H4 (cell line): ENCODE measurements at regions not wholly inside any gene's neighbourhood (a gene's known extent, or its start where the extent isn't known, plus 50 kb on each side); places are given as distances from the start of the nearest gene placed in this dataset.

Experiments used
- DNase-seq: peaks from one replicate; pipeline ENCODE4 v3.0.0-alpha.2; 2015; ENCODE audit warnings: low spot score

DNA sequence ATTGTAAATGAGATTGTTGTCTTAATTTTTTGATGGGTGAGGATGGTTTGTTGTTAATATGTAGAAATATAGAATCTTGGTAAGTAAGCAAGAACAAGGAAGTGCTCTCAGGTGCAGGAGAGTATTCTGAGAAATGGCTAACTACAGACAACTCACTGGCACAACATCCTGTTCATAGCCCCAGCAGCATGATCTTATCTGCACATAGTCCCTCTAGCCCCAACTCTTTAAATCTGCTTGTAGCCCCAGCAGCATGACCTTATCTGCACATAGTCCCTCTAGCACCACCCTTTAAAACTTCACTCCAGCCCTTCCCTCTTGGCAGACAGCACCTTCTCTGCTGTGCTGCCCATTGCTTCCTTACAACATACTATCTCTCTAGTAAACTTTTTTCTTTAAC lies 1957.1 kb upstream of the ADGRL3 start:
- DNase-seq: no peak

DNA sequence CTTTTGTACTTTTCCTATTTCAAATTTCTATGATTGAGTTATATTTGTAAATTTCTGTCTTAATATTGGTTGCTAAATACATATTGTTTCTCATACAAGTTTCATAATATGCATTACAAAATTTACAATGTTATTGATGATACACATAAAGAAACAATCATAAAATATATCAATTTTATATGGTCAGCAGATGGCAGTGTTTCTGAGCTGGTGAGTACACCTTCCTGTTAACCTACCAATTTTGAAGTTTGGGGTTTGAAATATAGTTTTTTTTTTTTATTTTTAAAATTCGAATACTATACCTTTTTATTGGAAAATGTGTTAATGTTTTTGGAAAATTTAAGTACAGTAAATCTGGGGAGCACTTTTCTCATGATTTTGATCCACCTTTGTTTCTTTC lies 1953.1 kb upstream of the ADGRL3 start:
- no peak for DNase-seq

DNA sequence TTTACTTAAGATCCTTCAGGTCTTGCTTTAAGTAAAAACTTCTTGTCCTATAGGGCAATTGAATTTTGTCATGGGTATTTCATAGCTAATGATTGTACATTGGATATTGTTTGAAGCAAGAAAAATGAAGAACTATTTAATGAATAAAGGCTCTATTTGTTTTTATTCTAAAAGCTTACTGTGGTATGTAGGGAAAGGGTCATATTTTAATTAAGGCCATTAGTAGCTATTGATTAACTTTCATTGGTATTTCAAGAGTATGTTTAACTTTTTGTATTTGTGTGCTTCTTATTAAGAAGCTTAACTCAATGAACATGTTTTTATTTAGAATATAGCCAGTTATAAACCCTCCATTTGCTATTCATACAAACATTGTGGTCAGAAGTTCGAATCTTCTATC lies 1951.8 kb upstream of the ADGRL3 start:
- no peak for DNase-seq

DNA sequence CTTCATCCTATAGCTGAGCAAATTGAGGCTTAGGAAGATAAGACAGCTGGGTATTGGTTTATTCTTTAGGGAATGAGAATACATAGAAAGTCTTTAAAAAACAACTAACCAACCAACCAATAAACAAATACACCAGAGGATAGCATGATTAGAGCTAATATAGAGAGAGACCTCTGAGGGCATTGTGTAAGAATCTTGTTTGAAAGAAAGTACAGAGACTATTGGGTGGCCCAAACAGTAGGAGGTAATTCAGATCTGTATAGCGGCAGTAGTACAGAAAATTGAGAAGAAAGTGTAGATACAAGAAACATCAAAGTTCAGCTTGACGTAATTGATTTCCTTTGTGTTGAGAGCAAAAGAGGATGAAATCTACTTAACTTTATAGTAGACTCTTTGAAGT lies 1951.0 kb upstream of the ADGRL3 start:
- no peak for DNase-seq

DNA sequence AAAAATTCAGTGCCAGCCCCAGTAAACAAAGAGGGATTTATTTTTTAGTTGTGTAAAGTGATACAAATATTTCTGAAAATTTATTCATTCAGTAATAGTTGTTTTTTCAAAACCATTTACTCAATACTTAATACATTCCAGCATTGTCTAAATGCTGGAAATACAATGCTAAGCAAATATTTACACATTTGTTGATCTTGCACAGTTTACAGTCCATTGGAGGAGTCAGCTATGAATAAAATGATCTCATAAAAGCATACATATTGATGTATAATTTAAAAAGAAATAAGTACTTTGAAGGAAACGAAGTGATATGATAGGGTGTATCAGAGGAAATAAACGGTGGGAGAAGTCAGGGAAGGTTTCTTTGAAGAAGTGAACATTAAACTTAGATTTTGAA lies 1942.1 kb upstream of the ADGRL3 start:
- DNase-seq: no peak

DNA sequence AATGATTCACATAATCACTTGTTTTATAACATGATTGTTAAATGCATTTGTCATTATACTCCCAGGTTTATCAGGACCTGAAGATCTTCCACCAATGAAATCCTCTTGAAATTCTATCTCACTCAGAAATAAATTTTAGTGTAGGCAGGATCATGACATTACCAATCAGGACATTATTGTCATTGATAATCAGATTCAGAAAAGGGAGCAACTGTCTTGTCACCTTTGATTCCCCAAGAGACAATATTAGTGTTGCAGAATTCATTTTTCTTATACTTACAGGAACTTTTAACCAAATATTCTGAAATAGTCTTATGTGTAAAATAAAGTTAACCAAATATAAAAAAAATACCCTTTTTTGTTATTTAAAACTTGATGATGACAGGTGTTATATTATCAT lies 1892.5 kb upstream of the ADGRL3 start:
- DNase-seq: no peak

DNA sequence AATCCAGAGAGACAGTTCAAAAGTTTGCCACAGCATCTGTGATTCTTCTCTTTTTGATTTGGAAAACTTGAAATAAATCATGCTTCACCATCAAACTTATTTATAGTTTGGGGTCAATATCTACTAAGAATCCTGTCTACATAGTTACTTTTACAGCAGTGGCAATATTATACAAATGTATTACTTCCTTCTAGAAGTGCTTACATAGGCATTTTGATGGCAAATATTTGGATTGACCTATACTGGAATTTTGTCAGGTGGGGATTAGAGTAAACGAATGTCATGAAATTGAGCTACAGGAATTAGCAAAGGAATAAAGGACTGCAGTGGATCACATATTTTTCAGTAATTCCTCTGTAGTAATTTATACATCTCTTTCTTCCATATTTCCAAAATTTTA lies 1885.5 kb upstream of the ADGRL3 start:
- no peak for DNase-seq

DNA sequence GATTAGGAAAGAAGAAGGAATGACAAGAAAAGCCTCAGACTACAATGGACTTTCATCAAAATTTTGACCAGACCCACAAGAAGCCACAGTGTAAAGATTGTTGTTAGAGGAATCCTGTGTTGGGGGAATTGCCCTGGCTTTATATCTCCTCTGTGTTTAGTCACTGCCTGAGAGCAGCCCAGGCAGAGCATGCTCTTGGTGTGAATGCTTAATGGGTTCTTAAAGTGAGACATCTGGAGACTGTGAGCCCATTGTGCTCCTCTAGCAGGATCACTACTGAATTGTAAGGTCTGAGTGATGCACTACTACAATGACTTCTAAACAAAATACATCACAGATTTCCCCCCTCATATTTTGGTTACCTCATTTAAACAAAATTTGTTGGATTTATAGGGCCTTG lies 1860.5 kb upstream of the ADGRL3 start:
- peak; percentile 2 for DNase-seq

DNA sequence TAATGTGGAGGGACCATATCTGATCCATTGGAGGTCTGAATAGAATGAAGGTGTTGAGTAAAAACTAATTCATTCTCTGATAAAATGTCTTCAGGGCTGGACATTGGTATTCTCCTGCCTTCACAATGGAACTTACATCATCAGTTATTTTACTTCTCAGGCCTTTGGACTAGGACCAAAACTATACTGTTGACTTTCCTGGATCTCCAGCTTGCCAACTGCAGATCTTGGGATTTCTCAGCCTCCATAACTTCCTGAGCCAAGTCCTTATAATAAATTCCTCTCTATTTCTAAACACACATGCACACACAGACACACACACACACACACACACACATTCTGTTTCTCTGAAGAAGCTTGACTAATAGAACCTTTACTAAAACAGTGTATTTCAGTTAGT lies 1858.6 kb upstream of the ADGRL3 start:
- no peak for DNase-seq

DNA sequence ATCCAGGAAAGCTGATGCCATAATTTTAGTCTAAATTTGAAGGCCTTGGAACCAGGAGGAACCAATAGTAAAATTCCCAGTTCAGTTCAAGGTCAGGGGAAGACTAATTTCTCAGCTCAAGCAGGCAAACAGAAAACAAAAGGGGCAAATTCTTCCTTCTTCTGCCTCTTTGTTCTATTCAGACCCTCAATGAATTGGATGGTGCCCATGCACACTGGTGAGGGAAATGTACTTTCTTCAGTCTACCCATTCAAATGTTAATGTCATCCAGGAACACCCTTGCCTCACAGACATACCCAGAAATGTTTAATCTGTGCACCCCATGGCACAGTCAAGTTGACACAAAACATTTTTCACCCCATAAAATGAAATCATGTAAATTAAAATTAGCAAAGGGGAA lies 1851.2 kb upstream of the ADGRL3 start:
- DNase-seq: no peak

DNA sequence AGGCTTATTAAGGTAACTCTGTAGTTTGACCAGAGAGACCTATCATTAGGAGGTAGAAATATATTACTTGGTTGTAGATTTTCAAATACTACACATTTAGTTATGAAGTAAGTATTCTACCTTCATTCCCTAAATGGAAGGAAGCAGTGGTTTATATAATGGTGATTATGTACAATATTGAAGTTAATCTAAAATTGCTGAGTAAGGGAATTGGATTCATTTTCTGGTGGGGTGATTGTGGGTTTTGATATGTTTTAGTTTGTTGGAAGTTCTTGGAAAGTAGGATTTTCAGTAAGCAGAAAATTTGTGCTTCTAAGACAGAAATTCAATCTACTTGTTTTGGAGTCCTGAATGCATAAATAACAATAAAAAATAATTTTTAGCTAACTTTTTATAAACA lies 1830.9 kb upstream of the ADGRL3 start:
- DNase-seq: no peak

DNA sequence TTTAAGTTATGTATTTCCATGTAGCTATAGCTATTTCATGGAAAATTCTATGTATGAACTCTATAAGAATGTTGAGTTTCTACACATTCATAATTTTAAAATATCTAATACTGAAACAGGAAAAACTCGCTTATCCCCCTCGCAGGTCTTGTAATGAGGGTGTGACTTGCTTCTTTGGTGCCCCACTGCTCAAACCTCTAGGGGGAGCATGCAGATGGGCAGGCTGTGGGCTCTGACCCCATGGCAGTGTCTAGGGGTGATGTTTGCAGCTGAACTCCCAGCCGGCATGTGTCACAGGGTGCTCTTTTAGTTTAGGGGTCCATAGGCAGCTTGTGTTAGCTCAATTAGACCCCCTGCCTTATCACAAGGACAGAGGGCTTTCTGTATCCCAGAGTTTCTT lies 1825.7 kb upstream of the ADGRL3 start:
- no peak for DNase-seq

DNA sequence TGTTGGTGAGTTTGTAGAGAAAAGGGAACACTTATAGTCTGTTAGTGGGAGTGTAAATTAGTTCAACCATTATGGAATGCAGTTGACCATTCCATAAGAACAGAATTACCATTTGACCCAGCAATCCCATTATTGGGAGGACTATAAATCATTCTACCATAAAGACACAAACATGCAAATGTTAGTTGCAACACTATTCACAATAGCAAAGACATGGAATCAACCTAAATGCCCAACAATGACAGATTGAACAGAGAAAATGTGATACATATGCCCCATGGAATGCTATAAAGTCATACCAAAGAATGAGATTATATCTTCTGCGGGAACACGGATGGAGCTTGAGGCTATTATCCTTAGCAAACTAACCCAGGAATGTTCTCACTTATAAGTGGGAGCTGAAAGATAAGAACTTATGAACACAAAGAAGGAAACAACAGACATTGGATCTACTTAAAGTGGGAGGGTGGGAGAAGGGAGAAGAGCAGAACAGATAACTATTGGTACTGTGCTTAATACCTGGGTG lies 1819.2 kb upstream of the ADGRL3 start:
- no peak for DNase-seq

DNA sequence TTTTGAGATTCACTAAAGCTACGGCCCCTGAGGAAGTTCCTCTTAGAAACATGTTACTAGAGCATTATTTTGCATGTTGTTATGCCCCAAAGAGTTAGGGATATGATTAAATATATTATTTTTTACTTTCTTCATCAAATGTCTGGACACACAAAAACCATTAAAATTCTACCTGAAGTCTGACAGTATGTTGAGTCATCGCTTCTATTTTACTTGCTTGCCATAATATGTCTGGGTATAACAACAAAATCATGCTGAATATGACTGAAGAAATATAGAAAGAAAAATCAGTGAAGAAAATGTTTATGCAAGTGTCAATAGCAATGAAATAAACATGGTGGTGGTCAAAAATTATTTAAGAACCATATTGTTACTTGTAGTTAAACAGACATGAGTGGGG lies 1818.5 kb upstream of the ADGRL3 start:
- DNase-seq: no peak

DNA sequence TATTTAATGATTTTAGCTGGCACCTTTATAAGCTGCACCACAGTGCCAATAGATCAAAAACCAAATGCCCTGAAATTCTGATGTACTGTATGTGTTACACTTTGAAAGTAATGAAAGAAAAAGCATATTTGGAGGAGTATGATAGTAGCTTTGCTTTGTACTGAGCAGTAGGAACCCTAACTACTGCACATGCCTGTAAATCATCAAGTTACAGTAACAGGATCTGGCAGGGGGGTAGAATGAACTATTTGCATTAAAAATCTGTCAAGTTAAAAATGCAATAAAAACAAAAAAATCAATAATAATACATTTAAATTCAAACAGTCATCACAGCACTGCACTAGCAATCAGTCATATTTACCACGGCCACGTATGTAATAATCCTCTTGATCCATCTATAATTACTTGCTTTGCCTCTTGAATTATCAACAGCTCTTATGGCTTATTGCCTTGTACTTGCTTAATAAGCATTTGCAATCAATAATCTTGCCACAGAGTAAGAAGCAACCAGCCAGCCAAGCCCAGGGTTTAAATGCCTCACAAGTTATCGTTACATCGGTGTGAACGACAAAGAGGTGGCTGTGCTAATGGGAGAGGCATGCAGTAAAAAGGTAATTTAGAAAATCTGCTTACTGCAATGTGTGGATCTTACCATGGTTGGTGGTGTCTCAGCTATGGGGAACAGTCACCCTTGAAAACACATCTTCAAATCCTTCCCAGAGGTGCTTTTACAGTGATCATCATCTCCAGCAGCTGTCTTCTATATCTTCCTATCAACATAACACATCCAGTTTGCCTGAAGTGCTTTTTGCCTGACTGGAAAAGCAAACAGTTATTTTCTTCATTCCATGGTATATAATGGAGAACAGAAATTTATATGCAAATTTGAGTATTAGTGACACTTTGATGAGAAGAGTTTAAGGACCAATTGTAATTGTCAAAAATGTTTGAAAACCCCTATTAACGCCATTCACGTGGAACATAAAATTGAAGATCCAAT lies 1812.1 kb upstream of the ADGRL3 start:
- no peak for DNase-seq

DNA sequence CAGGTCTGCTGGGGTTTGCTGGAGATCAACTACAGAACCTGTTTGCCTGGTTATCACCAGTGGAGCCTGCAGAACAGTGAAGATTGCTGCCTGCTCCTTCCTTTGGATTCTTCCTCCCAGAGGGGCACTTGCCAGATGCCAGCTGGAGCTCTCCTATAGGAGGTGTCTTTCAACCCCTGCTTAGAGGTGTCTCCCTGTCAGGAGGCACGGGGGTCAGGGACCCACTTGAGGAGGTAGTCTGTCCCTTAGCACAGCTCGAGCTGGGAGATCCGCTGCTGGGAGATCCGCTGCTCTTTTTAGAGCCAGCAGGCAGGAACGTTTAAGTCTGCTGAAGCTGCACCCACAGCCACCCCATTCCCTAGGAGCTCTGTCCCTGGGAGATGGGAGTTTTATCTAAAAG lies 1806.3 kb upstream of the ADGRL3 start:
- no peak for DNase-seq

DNA sequence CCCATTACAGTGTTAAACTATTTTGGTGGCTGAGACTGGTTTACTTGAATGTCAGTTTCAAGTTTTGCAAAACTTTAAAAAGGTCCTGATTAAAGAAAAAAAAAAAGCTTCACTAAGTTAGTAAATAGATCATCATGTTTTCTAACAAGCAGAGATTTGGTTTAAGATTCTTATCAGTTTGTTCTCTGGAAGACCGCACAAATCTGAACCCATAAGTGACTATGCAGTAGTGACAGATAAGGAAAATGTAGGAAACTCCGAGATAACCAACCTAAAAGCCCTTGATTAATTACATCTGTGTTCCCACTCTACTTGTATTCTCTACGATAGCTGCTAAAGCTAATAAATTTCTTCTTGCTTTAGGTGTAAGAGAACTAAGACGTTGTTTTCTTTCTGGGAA lies 1799.8 kb upstream of the ADGRL3 start:
- no peak for DNase-seq

DNA sequence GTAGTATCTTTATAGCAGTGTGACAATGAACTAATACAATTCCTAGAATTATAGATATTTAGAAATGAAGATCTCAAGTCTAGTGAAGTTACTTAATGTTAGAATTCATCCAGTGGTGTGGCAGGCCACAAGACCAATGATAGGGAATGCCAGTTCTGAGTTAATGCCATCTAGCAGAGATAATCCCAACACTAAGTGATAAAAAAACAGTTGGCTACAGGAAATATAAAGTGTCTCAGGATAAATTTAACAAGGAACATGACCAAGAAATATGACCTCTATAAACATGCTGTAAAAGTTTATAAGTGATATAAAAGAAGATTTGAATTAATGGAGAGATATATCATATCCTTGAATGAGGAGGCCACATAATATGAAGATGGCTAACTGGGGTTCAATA lies 1790.5 kb upstream of the ADGRL3 start:
- no peak for DNase-seq

DNA sequence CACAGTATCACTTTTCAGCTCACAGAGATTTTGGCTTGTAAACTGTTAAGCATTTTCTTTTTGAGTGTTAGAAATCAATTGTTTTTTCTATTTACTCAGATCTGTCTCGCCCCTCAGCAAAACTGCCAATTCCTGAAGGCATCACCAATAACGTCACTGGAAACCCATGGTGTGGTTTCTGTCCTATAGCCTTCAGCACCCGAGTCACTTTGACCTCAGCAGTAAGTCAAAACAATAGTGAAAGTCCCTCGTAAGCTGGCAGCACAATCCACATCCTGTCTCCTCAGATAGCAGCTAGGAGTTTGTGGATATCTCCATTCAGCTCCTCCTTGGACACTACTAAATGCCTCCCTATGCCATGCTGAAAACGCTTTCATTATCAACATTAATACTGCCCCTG lies 1787.4 kb upstream of the ADGRL3 start:
- DNase-seq: no peak

DNA sequence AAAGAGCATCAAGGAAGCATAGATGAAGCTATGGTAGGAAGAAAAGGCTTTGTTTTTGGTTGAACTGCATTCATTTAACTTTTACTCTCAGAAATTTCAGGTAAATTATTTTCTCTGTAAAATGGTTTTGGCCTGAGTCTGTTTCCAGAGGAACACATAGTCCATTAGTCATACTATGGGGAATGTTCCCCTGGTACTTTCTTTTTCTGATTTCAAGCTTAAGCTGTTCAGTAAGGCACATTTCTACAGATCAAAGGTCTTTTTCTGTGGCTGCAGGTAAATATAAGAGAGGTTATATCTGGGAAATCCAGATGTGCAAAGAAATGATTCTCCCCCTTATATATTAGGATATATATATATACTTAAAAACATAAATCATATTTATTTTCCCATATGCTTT lies 1744.4 kb upstream of the ADGRL3 start:
- DNase-seq: no peak

DNA sequence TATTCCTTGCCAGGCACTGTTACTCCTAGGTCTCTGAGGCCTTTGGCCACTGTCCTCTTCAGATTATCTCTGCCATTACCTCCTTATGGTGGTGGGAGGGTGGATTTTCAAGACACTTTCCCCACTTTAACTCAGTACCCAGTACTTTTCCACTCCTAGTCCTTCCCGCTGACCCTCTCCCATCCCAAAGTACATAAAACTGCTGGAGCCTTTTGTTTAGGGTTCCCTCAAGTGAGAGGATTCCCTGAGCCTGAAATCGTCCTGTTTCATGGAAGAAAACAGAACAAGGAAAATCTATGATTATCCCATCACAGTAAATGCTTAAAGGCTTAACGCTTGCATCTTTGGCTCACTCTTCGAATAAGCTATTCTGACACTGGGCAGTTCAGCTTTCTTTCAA lies 1742.5 kb upstream of the ADGRL3 start:
- no peak for DNase-seq

DNA sequence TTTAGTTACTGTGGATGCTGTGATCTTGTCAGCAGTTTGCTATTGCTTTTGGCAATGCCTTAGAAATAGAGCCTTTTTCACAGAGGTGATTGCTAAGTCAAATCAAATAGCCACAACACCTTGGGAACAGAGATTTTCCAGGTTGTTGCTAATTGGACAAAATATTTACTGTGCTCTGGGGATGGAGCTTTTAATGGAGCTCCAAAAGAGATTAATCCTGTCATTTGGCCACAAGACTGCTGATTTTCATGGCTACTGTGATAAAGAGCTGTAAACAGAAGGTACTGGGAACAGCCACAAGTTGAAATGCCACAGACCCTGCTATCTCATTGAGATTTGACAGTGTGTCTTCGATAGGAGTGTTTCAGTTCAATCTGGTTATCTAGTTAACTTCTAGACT lies 1715.2 kb upstream of the ADGRL3 start:
- DNase-seq: no peak

DNA sequence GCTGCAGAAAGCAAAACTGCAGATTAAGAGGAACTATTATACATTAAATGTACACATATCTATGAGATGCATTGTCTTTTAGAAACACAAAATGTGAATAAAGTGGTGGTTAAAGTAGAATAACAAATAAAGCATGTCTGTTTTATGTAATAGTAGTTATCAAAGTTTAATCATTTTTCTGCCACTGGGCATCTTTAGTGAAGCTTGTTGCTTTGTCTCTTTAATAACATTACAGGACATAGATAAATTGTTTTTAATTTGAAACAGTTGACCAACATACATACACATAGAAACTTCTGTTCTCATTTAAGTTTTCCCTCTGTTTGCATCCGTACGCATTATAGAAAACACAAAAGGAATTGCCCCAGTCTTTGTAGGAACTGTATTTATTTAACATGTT lies 1700.0 kb upstream of the ADGRL3 start:
- no peak for DNase-seq

DNA sequence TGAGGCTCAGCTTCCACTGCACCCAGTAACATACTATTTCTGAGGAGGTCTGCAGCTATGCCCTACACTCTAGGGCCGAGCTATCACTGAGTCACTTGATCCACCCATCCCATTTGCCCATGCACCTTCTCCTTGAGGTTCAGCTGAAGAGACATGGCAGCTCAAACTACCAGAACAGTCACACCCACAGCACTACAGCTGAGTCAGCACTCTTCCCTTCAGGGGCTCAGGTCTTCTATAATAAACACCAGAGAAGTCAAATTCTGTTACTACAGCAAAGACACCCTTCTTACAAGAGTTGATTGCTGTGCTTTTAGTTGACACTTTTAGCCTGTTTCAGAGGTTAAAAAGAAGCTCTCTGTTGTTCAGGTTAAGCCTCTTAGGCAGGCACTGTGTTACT lies 1696.4 kb upstream of the ADGRL3 start:
- no peak for DNase-seq
